ENCODE measurements at regions not wholly inside any gene's neighbourhood (a gene's known extent, or its start where the extent isn't known, plus 50 kb on each side); places are given as distances from the start of the nearest gene placed in this dataset.

DNA sequence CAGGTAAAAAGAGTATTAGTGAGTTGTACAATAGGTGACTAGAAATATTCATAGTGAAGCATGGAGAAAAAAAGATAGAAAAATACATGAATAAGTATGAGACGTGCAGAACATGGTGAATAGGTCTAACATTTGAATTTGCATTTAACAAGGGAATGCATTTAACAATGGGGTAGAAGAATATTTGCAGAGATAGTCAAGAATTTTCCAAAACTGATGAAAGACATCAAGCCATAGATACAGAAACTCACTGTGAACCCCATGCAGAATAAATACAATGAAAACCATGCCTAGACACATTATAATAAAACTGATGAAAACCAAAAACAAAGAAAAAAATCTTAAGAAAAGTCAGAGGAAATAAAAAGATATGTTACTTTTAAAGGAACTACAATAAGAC, 184.8 kb downstream of the KTN1 start:
- TF ChIP-seq, protein P1, sequence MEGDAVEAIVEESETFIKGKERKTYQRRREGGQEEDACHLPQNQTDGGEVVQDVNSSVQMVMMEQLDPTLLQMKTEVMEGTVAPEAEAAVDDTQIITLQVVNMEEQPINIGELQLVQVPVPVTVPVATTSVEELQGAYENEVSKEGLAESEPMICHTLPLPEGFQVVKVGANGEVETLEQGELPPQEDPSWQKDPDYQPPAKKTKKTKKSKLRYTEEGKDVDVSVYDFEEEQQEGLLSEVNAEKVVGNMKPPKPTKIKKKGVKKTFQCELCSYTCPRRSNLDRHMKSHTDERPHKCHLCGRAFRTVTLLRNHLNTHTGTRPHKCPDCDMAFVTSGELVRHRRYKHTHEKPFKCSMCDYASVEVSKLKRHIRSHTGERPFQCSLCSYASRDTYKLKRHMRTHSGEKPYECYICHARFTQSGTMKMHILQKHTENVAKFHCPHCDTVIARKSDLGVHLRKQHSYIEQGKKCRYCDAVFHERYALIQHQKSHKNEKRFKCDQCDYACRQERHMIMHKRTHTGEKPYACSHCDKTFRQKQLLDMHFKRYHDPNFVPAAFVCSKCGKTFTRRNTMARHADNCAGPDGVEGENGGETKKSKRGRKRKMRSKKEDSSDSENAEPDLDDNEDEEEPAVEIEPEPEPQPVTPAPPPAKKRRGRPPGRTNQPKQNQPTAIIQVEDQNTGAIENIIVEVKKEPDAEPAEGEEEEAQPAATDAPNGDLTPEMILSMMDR (IDR thresholded peaks at IDR 0.05; ENCODE audit: borderline replicate concordance, extremely low read depth, low read length, poor library complexity, severe bottlenecking) = no peak
- no peak for TF ChIP-seq EZH2 (IDR thresholded peaks at IDR 0.05; ENCODE audit: borderline replicate concordance, low read depth, low read length, severe bottlenecking)

All from DND-41 (cell line).